ENCODE measurements at regions not wholly inside any gene's neighbourhood (a gene's known extent, or its start where the extent isn't known, plus 50 kb on each side); places are given as distances from the start of the nearest gene placed in this dataset.

- peak; percentile 84 for FAIRE-seq
- no peak overlapping the region for H4K5ac ChIP-seq (ENCODE audit: insufficient read length, low read depth, low read length)
- no peak overlapping the region for H3K9ac ChIP-seq (replicated peaks in 1 of 4; ENCODE audit: extremely low read depth in 1 of 4, low read depth in 3 of 4, low read length in 3 of 4)
- no peak overlapping the region for H4K91ac ChIP-seq (replicated peaks; ENCODE audit: insufficient read length, low read length)
- H3K18ac ChIP-seq (ENCODE audit: extremely low read depth, low read length): no peak overlapping the region
- H3K4me2 ChIP-seq (ENCODE audit: insufficient read depth in 1 of 2, low read depth in 2 of 2, low read length in 2 of 2): no peak overlapping the region
- H4K8ac ChIP-seq (ENCODE audit: extremely low read depth, insufficient read depth, low read length): no peak overlapping the region
- no peaks in the 10 kb centered on the region; a peak in 1 of 7 replicates for H3K4me1 ChIP-seq (replicated peaks in 1 of 4; ENCODE audit: control insufficient read depth in 3 of 4, insufficient read depth in 4 of 4, low read length in 3 of 4)
- no peak overlapping the region for H2BK20ac ChIP-seq (ENCODE audit: low read length)
- no peak overlapping the region for H2BK120ac ChIP-seq (replicated peaks; ENCODE audit: low read depth, low read length)
- WGBS, 2 experiments (ENCODE audit: extremely low coverage in 1 of 2, insufficient coverage in 1 of 2, insufficient read length in 1 of 2, insufficient replicate concordance in 2 of 2, low coverage in 1 of 2, low lambda C conversion rate in 2 of 2, missing lambda C conversion rate in 1 of 2): 69% methylated on average over 1 of the region's 1 CpG; no CpG with 5 or more reads in 1 of the 2 experiments
- H2AK5ac ChIP-seq (ENCODE audit: low read depth, low read length): no peak overlapping the region
- H3K79me1 ChIP-seq (ENCODE audit: low read depth, low read length): no peaks in the 10 kb centered on the region
- no peak overlapping the region for H2BK5ac ChIP-seq (ENCODE audit: low read depth, low read length)
- H2AFZ ChIP-seq (ENCODE audit: low read length): no peak overlapping the region
- H3K27me3 ChIP-seq (replicated peaks in 1 of 4; ENCODE audit: control insufficient read depth in 3 of 4, extremely low read depth in 1 of 4, insufficient read depth in 3 of 4, low read length in 3 of 4): no peaks in the 10 kb centered on the region
- CTCF ChIA-PET (ENCODE audit: partially characterized antibody): interaction anchor here (0.6 to 3.6 kb wide), 9 partner anchors 11 to 619 kb away, joined by 3 to 20 read pairs (median 3); no protein-coding TSS in a partner anchor
- H2BK12ac ChIP-seq (ENCODE audit: low read depth, low read length): no peak overlapping the region
- no peak overlapping the region for H3K14ac ChIP-seq (ENCODE audit: insufficient read length)
- H3K23ac ChIP-seq (ENCODE audit: insufficient read length): no peak overlapping the region
- H3K27ac ChIP-seq (ENCODE audit: low read depth, low read length): no peak overlapping the region
- peak in 1 of 2 experiments; percentile 56 for DNase-seq (ENCODE audit: low read depth in 1 of 2, low spot score in 2 of 2)
- H3K79me2 ChIP-seq (ENCODE audit: control insufficient read depth in 1 of 2, insufficient read depth in 2 of 2, low read length in 2 of 2): no peaks in the 10 kb centered on the region
- H2BK15ac ChIP-seq (ENCODE audit: low read length): no peak overlapping the region
- POLR2A ChIA-PET (ENCODE audit: partially characterized antibody): no interaction called here
- H3K4ac ChIP-seq (replicated peaks; ENCODE audit: insufficient read length, low read depth, low read length): no peak overlapping the region
- H3K9me3 ChIP-seq (ENCODE audit: insufficient read depth in 2 of 2, low read depth in 1 of 2, low read length in 1 of 2): no peaks in the 10 kb centered on the region
- no peaks in the 10 kb centered on the region for H3K36me3 ChIP-seq (ENCODE audit: control insufficient read depth in 2 of 4, insufficient read depth in 4 of 4, low read length in 3 of 4)
- H3K23me2 ChIP-seq (ENCODE audit: low read depth, low read length): no peaks in the 10 kb centered on the region
- H3K4me3 ChIP-seq (ENCODE audit: extremely low read depth in 1 of 4, insufficient read depth in 2 of 4, low read depth in 3 of 4, low read length in 4 of 4): no peak overlapping the region
- H3K56ac ChIP-seq (replicated peaks; ENCODE audit: insufficient read length, low read depth, low read length): no peak overlapping the region
- H4K20me1 ChIP-seq (replicated peaks in 1 of 2; ENCODE audit: control insufficient read depth in 1 of 2, insufficient read depth in 2 of 2, low read length in 2 of 2): no peaks in the 10 kb centered on the region
- 0 out of 2 replicates have a peak, but pooled peaks have one; percentile 30 for TF ChIP-seq YY1 (IDR thresholded peaks at IDR 0.05; ENCODE audit: low read depth, low read length)
- TF ChIP-seq USF2 (IDR thresholded peaks at IDR 0.05; ENCODE audit: low read length): peak; percentile 17; the same call in 1 of the 2 replicates
- TF ChIP-seq NANOG (IDR thresholded peaks at IDR 0.05; ENCODE audit: insufficient read depth, low read depth, low read length, poor library complexity, severe bottlenecking): no peak
- TF ChIP-seq MAX (IDR thresholded peaks at IDR 0.05): peak; percentile 11; the same call in 1 of the 2 replicates
- TF ChIP-seq TEAD4 (IDR thresholded peaks at IDR 0.05; ENCODE audit: low read depth, low read length): 0 out of 2 replicates have a peak, but pooled peaks have one; percentile 67
- no peak for TF ChIP-seq ATF3 (IDR thresholded peaks at IDR 0.05; ENCODE audit: insufficient read depth, low read depth, low read length)
- TF ChIP-seq RAD21 (IDR thresholded peaks at IDR 0.05 in 1 of 2, conservative IDR thresholded peaks at IDR 0.05 in 1 of 2; ENCODE audit: low read depth in 2 of 2, low read length in 2 of 2): peak; percentile 92 to 93
- peak; percentile 43 to 88 (median 76) for TF ChIP-seq CTCF (IDR thresholded peaks at IDR 0.05; ENCODE audit: control extremely low read depth in 1 of 3, insufficient read depth in 1 of 3, low read depth in 1 of 3, low read length in 3 of 3)
Measured at GRCh38 chr4:187606581-187606980, 389.0 kb upstream of the ZFP42 start.

All from H1 (cell line).